Endothelial cell of umbilical vein (primary cell): ENCODE measurements at regions not wholly inside any gene's neighbourhood (a gene's known extent, or its start where the extent isn't known, plus 50 kb on each side); places are given as distances from the start of the nearest gene placed in this dataset.

ENCODE experiments used
- CTCF ChIP-seq, 2 donors: IDR thresholded peaks; 1 replicate in 1 of 2; 2 replicates in 1 of 2; pipeline ENCODE4 v1.5.1; 2011; ENCODE audit warnings: low read length in 2 of 2, mild to moderate bottlenecking in 2 of 2, moderate library complexity in 2 of 2, control low read depth in 1 of 2, inconsistent platforms in 1 of 2, low read depth in 1 of 2; ENCODE audit not compliant: insufficient read depth in 1 of 2; ENCODE audit errors: extremely low read depth in 1 of 2
- EZH2 ChIP-seq: IDR thresholded peaks from 2 replicates; pipeline ENCODE4 v1.6.1; 2012; ENCODE audit warnings: borderline replicate concordance, low read depth, mild to moderate bottlenecking, moderate library complexity, low read length, inconsistent platforms; ENCODE audit not compliant: severe bottlenecking
- POLR2A ChIP-seq: IDR thresholded peaks from 2 replicates; pipeline ENCODE4 v1.6.1; 2012; ENCODE audit warnings: low read depth, mild to moderate bottlenecking, control low read depth, low read length
- POLR2AphosphoS5 ChIP-seq: IDR thresholded peaks from 2 replicates; pipeline ENCODE4 v1.6.1; 2012; ENCODE audit warnings: low read depth, mild to moderate bottlenecking, control low read depth, low read length, moderate library complexity; ENCODE audit not compliant: insufficient read depth

GRCh38 chr1:61523893-61524605 is 200.9 kb downstream of the TM2D1 start:
- TF ChIP-seq POLR2A: no peak
- TF ChIP-seq CTCF (IDR thresholded peaks at IDR 0.05; ENCODE audit: extremely low read depth in 1 of 2, insufficient read depth in 1 of 2, low read depth in 1 of 2, low read length in 2 of 2): no peak
- no peak for TF ChIP-seq POLR2AphosphoS5
- no peak for TF ChIP-seq EZH2
